Myocyte (in vitro differentiated cells): ENCODE measurements at regions not wholly inside any gene's neighbourhood (a gene's known extent, or its start where the extent isn't known, plus 50 kb on each side); places are given as distances from the start of the nearest gene placed in this dataset.
"Not testable (repeated sequence)": the region's sequence is repeated elsewhere in the genome, so short reads cannot be mapped to it uniquely, and the experiment has no call there.

Experiments used
- DNase-seq: peaks from one replicate; pipeline ENCODE4 v3.0.0-alpha.2; 2012; ENCODE audit warnings: low read depth

GRCh38 chrX:3867067-3867831, 153.8 kb upstream of the PRKX start:
- not testable (repeated sequence) for DNase-seq

GRCh38 chrX:3858332-3858731, 144.9 kb upstream of the PRKX start:
- not testable (repeated sequence) for DNase-seq

GRCh38 chrX:3843522-3844145, 130.2 kb upstream of the PRKX start:
- not testable (repeated sequence) for DNase-seq

GRCh38 chrX:3842822-3843521, 129.5 kb upstream of the PRKX start:
- DNase-seq, result not testable (repeated sequence)

GRCh38 chrX:3838754-3839153, 125.3 kb upstream of the PRKX start:
- DNase-seq, result not testable (repeated sequence)

DNA sequence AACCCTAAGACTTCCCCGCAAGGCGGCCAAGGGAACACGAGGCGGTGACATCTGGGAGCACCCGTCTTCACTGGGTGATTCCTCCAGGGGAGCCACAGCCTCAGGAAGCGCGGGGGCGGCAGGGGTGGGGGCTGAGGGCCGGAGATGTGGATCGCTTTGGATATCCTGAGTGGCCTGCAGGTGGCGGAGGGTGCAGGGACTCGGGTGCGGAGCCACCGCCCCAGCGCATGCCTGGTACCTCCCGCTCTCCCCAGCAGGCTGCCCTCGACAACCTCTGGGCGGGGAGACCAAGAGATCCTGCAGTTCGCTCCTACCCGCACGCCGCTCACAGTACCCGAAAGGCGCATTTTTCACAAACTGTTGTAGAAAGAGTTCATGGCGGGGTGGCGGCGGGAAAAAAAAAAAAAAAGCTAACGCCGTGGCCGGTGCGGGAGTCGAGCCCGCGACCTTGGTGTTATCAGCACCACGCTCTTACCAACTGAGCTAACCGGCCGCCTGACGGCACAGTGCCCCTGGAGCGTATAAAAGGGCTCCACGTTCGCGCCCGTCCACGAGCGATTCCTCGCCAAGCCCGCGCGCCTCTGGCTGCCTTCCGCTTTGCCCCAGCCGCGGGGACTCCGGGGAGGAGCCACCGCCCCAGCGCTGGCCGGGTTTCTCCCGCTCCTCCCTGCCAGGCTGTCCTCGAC, 124.7 kb upstream of the PRKX start:
- not testable (repeated sequence) for DNase-seq

- not testable (repeated sequence) for DNase-seq
Measured at GRCh38 chrX:3837211-3837610, 123.8 kb upstream of the PRKX start.

DNA sequence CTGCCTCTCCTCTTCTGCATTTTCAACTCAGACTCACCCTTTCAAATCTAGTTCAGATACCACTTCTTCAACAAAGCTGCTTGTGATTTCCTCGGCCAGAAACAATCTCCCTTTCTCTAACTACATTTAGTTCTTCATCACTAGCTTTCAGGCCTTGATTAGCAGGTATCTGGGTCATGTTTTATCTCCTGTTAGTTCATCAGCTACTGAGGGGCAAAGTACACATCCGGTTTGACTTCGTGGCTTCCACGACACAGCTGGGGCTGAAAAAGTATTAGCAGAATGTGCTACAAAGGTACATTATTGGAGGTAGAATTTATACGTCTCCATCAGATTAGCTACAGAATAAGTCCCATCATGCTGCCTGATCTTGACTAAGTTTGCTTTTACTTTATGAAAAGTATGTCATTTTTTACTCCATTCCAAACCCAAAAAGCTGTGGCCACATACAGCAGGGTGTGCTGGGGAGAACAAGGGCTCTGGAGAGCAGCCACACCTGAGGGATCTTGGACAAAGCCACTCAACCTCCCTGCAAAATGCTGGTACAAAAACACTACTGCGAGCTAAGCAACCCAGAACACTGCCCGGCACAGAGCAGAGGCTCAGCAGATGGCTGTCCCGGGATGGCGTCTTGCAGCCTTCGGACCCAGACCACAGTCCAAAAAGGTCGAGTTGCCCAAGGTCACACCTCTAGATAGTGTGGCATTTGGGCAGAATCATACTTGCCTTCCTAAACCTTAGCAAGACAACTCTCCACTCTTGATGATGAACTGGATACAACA, 120.5 kb upstream of the PRKX start:
- DNase-seq, result not testable (repeated sequence)

GRCh38 chrX:3830020-3830419, 116.6 kb upstream of the PRKX start:
- not testable (repeated sequence) for DNase-seq

DNA sequence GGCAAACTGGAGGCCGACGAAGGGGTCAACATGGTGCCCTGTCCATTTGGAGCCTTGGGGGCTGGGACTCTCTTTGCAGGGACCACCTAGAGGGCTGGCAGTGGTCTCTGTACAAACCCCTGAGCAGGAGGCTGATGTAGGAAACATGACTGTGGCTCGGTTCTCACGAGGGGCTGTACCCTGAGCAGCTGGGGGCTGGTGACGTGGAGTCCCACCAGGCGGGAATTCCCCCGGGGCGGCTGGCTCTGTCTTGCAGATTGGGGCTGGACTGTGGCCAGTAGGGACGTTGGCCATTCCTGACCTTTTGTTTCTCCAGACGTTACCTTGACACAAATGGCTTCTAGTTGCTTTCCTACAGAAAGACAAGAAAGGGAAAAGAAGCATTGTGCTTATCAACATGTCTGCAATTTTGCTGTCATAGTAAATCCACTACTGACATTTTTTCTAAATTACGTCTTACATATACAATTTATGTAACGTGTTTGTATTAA, 115.6 kb upstream of the PRKX start:
- DNase-seq, result not testable (repeated sequence)

GRCh38 chrX:3828378-3829040, 115.1 kb upstream of the PRKX start:
- not testable (repeated sequence) for DNase-seq

GRCh38 chrX:3824008-3824407, 110.6 kb upstream of the PRKX start:
- DNase-seq, result not testable (repeated sequence)

DNA sequence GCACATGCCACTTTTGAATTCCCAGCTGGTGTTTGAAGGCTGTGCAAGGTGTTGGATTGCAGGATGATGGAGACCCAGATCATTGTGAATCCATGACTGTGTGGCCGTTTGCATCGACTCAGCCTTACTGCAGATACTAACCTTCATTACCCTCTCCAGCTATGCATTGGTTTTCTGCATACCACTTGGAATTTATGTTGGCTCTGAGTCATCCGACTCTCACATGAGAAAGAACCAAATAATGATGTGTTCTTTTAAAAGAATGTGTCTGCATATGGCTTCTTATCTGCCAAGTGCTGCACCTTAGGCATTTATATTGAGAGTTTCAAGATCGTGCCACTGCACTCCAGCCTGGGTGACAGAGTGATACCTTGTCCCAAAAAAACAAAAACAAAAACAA, 106.7 kb upstream of the PRKX start:
- DNase-seq, result no peak

DNA sequence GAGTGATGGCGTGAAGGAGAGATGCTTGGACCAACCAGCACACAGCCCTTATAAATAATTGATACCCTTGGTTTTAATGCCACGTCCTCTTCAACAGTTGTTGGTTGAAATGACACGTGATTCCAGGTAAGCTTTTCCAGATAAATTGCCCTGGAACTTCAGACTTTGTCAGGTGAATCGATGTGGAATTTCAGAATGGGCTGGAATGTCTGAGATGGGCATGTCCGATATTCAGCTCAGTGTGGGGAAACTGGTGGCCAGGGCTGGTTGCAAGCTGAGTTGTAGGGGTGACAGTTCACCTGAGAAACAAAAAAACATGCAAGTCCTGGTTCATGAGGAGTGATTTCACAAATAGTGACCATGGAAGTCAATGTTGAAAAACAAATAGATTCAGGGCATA, 104.0 kb upstream of the PRKX start:
- not testable (repeated sequence) for DNase-seq

DNA sequence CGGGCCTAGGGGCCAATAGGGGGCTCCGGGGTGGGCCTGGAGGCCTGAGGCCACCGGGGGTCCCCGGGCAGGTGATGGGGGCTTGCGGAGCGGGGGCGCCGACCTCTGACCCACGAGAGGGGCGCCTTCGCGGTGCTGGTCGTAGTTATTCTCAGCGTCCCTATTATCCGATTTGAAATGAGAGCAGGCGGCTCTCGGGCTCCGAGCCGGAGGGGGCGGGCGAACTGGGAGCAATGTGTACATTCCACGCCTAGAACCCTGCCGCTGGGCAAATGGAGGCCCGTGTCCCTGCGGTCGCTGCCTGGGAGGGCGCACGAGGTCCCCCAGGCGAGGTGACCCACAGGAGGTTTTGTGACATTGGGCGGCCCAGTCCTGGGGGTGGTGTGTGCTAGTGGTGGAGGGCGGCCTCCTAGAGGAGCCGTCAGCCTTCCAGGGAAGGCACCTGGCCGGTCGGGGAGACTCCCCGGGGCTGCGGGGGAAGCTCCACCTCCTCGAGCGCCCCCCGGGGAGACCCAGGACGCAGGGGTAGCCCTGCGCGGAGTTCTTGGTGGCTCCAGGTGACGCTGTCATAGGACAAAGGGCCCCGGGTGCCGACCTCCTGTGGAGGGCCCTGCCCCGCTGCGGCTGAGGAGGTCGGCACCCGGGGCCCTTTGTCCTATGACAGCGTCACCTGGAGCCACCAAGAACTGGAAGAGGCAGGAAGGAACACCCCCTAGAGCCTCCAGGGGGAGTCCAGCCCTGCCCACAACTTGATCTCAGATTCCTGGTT, 102.6 kb upstream of the PRKX start:
- DNase-seq, result peak; percentile 35

DNA sequence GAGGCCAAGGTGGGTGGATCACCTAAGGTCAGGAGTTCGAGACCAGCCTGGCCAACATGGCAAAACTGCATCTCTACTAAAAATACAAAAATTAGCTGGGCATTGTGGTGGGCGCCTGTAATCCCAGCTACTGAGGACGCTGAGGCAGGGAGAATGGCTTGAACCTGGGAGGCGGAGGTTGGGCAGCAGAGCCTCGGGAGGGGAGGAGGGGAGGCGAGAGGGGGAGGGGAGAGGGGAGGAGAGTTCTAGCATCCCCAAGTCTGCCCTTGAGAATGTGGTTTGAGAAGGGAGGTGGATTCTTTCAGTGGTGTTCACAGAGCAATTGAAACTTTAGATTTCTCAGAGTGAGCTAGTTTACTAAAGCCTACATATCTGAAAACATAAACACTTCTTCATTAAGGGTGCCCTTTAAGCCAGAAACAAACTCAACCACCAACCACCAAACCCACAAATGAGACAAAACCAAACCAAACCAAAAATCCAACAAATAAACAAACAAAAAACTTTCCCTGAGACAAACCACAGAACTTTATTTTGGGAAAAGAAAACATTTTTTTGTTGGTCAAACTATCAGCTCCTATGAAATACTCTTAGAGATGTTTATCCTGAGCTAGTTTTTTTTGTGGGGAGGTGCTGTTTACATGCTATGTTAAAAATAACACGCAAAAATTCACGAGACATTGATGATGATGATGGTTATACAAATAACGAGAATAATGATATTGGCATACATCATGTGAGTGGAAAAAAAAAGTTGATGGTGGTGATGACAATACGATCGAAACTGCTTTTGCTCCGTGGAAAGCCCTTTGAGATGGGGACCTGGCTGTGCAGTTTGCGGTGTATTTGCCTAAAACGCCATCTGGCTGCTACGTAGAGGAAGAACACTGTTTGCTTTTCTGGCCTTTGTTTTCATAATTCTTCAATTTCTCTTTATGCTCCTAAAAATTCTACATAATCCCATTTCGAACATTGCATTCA, 98.2 kb upstream of the PRKX start:
- peak; percentile 32 for DNase-seq

DNA sequence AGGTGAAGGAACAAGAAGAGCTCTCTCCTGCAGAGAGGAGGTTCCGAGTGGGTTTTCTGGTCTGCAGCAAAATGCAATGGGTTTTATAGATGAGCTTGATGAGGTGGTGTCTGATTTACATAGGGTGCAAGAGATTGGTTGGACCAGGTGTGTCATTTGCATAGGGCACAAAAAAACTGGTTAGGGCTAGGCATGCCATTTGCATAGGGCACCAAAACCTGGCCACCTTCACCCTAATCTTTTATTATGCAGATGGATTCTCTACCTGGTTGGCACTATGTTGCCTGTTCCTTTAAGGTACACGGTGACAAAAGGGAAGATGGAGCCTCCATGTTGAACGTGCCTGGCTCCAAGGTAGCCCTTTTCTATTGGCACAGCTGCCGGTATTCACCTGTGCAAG, 94.5 kb upstream of the PRKX start:
- no peak for DNase-seq

GRCh38 chrX:3806630-3807029, 93.2 kb upstream of the PRKX start:
- DNase-seq, result no peak
